Activated CD4-positive, alpha-beta T cell treated with anti-CD3 and anti-CD28 coated beads, Interleukin-2, amount 50 U/mL, for 24 hours (primary cell): ENCODE measurements at regions not wholly inside any gene's neighbourhood (a gene's known extent, or its start where the extent isn't known, plus 50 kb on each side); places are given as distances from the start of the nearest gene placed in this dataset.
"Not testable (repeated sequence)": the region's sequence is repeated elsewhere in the genome, so short reads cannot be mapped to it uniquely, and the experiment has no call there.

Experiments used
- DNase-seq, 2 donors: peaks; one replicate each; pipeline ENCODE4 v3.0.0-alpha.2; 2020; ENCODE audit warnings: low read depth in 1 of 2, low spot score in 1 of 2

DNA sequence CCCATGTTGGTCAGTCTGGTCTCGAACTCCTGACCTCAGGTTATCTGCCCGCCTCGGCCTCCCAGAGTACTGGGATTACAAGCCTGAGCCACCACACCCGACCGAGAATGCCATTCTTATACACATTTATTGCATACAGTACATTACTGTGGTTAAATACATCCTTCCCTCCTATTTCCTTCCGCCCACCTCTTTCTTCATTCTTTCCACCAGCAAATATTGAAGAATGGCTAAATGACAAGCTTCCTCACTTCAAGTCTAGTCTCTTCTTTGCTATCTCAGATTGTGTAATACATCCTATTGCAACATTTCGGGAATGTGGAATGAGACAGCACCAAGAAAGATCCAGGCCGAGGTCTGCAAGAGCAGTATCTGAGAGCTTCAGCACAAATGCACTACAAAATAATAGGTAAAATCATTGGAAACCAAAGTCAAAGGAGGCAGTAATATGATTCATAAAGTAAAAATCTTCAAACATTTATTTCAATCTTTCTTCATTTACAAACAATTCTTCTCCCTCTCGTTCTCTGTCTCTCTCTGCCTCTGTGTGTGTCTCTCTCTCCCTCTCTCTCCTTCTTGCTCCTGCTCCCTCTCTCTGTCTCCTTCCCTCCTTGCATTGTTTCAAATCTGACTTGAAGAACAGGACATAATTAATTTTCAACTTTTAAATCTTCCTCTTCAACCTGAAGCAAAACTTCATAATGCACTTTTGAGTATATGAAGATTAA lies 94.7 kb upstream of the TGFBR2 start:
- peak in 1 of 2 donors; percentile 6 for DNase-seq

DNA sequence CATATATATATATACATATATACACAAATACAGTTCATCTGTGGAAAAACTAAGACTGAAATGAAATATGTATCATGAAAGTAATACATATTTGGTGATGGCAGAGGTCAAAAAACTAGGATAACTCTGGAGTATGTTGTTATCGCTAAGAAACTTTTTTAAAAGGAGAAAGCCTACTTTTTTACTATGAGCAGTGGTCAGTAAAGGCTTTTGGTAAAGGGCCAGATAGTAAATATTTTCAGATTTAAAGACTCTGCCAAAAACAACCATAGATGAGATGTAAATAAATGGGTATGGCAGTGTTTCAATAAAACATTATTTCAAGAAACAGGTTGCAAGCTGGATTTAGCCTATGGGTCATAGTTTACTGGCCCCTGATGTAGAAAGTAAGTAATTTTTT lies 93.8 kb upstream of the TGFBR2 start:
- DNase-seq = no peak

- no peak for DNase-seq
Observed at GRCh38 chr3:30513374-30514152, 92.8 kb upstream of the TGFBR2 start.

DNA sequence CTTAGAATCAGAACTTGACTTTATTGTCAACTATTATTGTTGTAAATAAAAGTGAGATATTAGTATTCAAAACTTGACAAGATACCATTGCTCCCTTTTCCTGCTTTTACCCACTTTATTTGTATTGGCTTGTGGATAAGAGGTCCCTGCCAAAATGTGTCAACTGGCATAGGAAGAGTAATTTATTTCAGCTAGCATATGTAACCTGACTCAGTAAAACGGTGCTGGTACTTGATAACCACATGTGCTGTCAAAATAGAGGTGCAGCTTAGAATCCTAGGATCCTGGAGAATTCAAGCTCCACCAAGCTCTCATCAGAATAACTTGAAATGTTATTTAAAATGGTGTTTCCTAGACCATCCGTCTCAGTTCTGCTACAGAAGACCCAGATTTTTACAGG lies 90.2 kb upstream of the TGFBR2 start:
- DNase-seq = no peak

DNA sequence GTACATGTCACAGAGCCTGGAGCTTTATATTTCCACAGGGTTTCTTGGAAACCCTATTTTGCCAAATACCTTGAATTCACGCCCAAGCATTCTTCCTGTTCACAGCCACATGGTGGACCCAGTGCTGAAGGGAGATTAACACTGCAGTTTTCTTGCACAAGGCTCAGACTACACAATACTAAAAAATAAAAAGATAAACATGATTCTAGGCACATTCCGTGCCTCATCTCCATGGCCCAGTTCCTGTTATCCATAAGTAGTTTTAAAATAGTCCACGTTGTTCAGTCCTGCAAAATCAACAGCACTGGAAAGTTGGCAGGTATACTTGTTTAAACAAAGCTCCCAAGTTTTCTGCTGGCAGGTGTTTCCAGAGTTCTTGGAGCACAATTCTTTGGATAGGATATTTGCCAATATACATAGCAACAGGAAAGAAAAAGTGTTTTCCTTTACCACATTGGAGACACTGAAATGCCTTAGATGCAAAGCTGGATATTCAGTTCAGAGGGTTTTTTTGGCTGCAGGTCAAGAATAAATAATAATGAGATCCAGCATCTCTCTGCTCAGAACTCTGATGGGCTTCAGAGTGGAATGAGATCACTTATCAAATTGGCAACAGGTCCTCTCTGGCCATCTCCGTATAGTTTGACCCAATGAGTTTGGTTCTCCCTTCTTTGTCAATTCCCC lies 88.1 kb upstream of the TGFBR2 start:
- no peak for DNase-seq

DNA sequence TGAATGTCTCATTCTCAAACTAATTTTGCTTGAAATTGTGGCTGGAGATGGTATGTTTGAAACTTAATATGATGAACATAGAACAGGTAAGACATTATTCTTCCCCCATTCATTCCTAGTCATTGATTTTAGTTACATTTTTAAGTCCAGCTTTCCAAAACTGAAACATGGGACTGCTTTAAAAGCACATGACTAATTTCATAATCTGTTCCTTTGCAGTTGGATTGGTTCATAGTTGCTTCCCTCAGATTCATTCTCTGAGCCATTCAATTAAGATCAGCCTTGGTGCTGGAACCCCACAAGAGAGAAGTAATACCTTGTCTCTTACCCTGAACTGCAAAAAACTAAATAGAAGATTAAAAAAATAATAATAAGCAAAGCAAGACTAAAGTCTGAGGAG lies 87.5 kb upstream of the TGFBR2 start:
- DNase-seq = no peak

DNA sequence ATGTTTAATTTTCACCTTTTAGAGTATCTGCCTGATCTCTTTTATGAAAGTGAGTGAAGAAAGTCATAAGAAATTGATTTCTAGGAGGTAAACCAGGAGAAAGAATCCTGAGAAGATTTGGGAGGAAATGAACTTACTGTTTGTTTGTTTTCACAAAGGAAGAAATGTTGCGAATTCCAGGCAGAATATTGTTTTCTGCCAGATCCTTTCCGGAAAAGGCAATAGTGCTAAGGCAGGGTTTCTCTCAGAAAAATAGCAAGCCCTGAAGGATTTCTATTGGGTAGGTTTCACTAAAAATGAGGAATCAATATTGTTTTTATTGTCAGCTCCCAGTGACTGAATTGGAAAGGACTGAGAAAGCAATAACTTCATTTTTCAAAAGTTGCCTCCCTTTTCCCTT lies 85.7 kb upstream of the TGFBR2 start:
- no peak for DNase-seq

DNA sequence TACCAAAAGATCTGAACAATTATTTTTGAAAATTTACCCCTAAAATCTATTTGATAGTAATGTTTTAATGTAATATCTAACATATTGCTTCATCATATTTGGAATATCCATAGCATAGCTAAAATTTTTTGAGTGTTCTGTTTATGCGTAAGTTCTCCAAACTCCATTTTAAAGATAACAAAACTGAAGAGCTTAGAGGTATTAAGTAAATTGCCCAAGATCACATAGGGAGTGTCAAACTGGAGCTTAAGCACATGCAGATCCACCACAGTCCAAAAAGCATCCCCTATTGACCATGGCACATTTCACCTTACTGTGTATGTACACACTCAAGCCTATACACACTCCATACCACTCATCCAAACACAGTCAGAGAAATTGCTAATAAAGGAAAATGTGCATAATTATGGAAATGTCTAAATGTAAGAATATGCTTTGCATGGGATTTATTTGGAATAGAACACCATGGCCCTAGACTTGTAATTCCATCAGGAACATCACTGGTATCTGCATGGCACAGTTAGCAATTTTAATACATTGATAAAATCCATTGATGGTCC lies 85.2 kb upstream of the TGFBR2 start:
- no peak for DNase-seq

- no peak for DNase-seq
Observed at GRCh38 chr3:30522476-30522875, 83.9 kb upstream of the TGFBR2 start.

- DNase-seq = no peak
Observed at GRCh38 chr3:30523366-30523765, 83.0 kb upstream of the TGFBR2 start.

GRCh38 chr3:30524357-30525040 lies 81.9 kb upstream of the TGFBR2 start:
- DNase-seq = no peak

GRCh38 chr3:30526031-30526430 lies 80.4 kb upstream of the TGFBR2 start:
- no peak for DNase-seq

DNA sequence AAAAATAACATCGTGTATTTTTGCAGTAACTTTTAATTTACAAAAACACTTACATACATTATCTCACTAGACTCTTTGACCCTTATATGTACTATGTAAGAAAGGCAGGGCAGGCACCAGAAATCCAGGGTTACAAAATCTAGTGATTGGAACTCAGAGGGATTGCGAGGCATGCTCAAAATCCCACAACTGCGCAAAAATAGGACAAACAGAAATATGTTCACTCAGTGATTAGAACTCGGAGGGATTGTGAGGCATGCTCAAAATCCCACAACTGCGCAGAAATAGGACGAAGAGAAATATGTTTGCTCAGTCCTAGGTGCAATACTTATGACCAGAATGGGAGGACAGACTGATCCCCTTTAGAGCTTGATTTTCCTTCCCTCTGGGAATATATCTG lies 79.2 kb upstream of the TGFBR2 start:
- no peak for DNase-seq

DNA sequence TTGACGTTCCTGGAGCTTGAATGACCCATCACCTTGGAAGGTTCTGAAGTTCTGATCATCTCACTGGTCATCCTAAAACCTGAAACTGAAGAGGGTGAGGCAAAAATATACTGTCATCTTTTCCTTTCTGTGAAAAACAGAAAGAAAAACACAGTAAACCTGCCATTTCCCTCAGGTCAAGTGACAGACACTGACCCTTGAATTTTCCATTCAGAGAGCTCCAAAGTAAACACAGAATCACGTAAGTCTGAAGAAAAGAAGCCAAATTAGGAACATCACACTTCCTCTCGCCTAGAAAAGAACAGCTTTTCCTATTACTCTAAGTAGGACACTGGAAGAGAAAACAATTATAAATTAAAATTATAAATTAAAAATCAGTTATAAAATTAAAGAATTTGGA lies 78.7 kb upstream of the TGFBR2 start:
- DNase-seq = no peak

DNA sequence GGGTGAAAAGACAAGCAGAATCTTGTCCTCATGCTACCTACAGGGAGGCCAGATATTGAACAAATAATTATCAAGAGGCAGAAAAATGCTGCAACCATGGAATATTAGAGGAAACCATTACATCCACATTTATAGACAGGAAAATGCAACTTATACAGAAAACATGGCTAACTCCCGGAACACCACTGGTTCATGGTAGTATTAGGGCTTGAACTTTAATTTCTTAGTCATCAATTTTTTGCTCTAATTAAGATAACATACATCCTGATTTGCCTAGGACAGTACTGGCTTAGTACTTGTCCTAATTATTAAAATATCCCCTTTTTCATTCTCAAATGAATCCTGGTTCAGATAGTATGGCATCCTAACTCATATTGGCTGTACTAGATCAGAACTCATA lies 76.3 kb upstream of the TGFBR2 start:
- no peak for DNase-seq

GRCh38 chr3:30531017-30531570 lies 75.3 kb upstream of the TGFBR2 start:
- DNase-seq = no peak

DNA sequence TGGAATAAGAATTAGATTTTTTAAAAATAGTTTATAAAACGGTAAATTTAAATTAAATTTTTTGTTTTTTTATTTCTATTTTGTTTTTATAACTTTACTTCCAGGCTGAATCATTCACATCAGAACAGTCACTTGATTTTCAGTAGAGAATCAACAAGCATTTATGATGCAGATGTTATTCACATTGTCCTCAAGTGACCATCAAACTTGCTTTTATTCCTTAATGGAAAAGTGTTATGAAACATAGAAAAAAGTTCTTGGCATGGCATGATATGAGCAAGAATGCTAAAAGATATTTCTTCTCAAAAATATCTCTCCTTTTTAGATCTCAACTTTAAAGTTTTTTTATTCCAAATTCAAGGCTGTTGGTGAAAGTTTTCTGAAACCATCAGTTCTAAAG lies 70.9 kb upstream of the TGFBR2 start:
- DNase-seq = no peak

DNA sequence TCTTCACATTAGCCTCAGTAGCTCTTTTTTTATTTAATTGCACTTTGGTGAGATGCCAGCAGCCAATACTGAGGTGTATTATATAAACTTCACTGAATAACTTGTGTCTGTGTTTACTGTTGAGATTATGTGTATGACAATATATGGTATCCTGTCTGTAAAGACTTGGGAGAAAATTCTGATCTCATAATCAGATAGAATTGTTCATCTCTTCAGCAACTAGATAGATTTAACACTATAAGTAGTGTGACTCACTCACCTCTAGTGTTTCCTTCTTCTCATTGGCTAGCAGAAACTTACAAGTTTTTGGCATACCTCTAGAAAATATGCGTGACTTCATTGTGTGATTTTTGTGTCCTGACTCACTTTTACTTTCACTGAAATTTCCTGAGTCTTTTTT lies 67.6 kb upstream of the TGFBR2 start:
- no peak for DNase-seq

GRCh38 chr3:30539206-30539605 lies 67.2 kb upstream of the TGFBR2 start:
- DNase-seq = no peak

- DNase-seq = no peak
Observed at GRCh38 chr3:30539772-30540171, 66.6 kb upstream of the TGFBR2 start.

DNA sequence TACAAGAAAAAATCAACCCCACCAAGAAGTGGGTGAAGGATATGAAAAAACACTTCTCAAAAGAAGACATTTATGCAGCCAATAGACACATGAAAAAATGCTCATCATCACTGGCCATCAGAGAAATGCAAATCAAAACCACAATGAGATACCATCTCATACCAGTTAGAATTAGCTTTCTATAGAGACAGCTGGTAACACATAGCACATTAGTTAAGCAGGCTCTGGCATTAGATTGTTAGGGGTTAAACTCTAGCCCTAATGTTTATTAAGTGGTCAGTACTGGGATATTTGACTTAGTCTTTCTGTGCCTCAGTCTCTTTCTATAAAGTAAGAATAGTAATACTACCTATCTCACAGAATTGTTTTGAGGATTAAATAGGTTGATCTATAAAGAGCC lies 65.2 kb upstream of the TGFBR2 start:
- DNase-seq = not testable (repeated sequence)
